GM23248 (cell line): ENCODE measurements at regions not wholly inside any gene's neighbourhood (a gene's known extent, or its start where the extent isn't known, plus 50 kb on each side); places are given as distances from the start of the nearest gene placed in this dataset.

Experiments used
- DNase-seq: peaks from one replicate; pipeline ENCODE4 v3.0.0-alpha.2; 2015
- H2AFZ ChIP-seq: fragments of 200-600 bp; sonication (generic); 2 replicates; pipeline ENCODE4 v1.6.1; 2016; ENCODE audit warnings: antibody characterized with exemption
- H3F3A ChIP-seq: fragments of 200-600 bp; sonication (generic); 2 replicates; pipeline ENCODE4 v1.6.1; 2016; ENCODE audit warnings: mild to moderate bottlenecking, antibody characterized with exemption, mixed run types; ENCODE audit not compliant: insufficient read depth
- H3K27ac ChIP-seq: fragments of 200-600 bp; sonication (generic); 2 replicates; pipeline ENCODE4 v1.5.1; 2016; ENCODE audit warnings: mild to moderate bottlenecking
- H3K27me3 ChIP-seq: fragments of 200-600 bp; sonication (generic); replicated peaks from 2 replicates; pipeline ENCODE4 v1.6.1; 2016; ENCODE audit warnings: mild to moderate bottlenecking; ENCODE audit not compliant: insufficient read depth
- H3K36me3 ChIP-seq: fragments of 200-600 bp; sonication (generic); 2 replicates; pipeline ENCODE4 v1.6.1; 2016; ENCODE audit warnings: low read depth, mild to moderate bottlenecking
- H3K4me1 ChIP-seq: fragments of 200-600 bp; sonication (generic); 2 replicates; pipeline ENCODE4 v1.6.1; 2016; ENCODE audit warnings: mild to moderate bottlenecking; ENCODE audit not compliant: insufficient read depth
- H3K4me2 ChIP-seq: fragments of 200-600 bp; sonication (generic); one replicate; pipeline ENCODE4 v1.6.1; 2016; ENCODE audit warnings: mild to moderate bottlenecking; ENCODE audit not compliant: unreplicated experiment
- H3K4me3 ChIP-seq: fragments of 200-600 bp; sonication (generic); 2 replicates; pipeline ENCODE4 v1.5.1; 2016; ENCODE audit warnings: mild to moderate bottlenecking
- H3K79me2 ChIP-seq: fragments of 200-600 bp; sonication (generic); 2 replicates; pipeline ENCODE4 v1.6.1; 2016; ENCODE audit warnings: mild to moderate bottlenecking; ENCODE audit not compliant: insufficient read depth
- H3K9ac ChIP-seq: fragments of 200-600 bp; sonication (generic); 2 replicates; pipeline ENCODE4 v1.6.1; 2016; ENCODE audit warnings: mild to moderate bottlenecking
- H3K9me2 ChIP-seq: fragments of 200-600 bp; sonication (generic); 2 replicates; pipeline ENCODE4 v1.6.1; 2016; ENCODE audit warnings: mixed run types, mild to moderate bottlenecking, moderate library complexity; ENCODE audit not compliant: insufficient read depth
- H3K9me3 ChIP-seq: fragments of 200-600 bp; sonication (generic); one replicate; pipeline ENCODE4 v1.6.1; 2017; ENCODE audit warnings: low read depth
- H4K20me1 ChIP-seq: fragments of 200-600 bp; sonication (generic); 2 replicates; pipeline ENCODE4 v1.6.0; 2016; ENCODE audit not compliant: insufficient read depth
- EZH2 ChIP-seq: fragments of 200-600 bp; sonication (generic); IDR thresholded peaks from 2 replicates; pipeline ENCODE4 v1.6.1; 2018; ENCODE audit warnings: antibody characterized with exemption, mild to moderate bottlenecking; ENCODE audit not compliant: insufficient read depth, poor library complexity, severe bottlenecking
- EZH2phosphoT487 ChIP-seq: fragments of 200-600 bp; sonication (generic); IDR thresholded peaks from 2 replicates; pipeline ENCODE4 v1.6.1; 2018; ENCODE audit warnings: antibody characterized with exemption, moderate library complexity, mild to moderate bottlenecking, low read depth; ENCODE audit not compliant: insufficient read depth
- WGBS, 2 experiments: methylation state at CpG; one replicate each; pipeline ENCODE4 v1.1.6; 2015 to 2017; ENCODE audit warnings: low lambda C conversion rate in 2 of 2, low coverage in 1 of 2; ENCODE audit errors: missing lambda C conversion rate in 2 of 2; 5-methylcytosine and 5-hydroxymethylcytosine counted together
- in situ Hi-C: fragments of 300-500 bp; cut with MboI; formaldehyde crosslinking; loops from 2 replicates; pipeline ENCODE4 v1.15.0; 2020

DNA sequence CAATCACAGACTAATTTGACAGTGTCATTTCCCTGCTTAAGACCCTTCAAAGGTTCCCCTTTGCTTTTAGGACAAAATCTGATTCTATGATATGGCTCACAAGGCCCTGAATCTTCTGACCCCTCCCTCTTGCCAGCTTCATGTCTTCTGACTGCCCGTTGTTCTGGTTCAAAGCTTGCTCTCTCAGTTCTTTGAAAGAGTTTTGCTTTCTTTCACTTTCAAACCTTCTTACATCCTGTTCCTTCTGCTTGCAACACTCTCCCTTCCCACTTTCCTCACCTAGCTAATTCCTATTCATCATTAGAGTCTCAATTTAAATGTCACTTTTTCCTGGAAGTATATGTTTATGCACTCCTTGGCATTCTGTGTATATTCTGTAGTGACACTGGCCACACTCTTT, 299.2 kb downstream of the IDS start:
- Histone ChIP-seq H3K36me3 (no peaks in the 10 kb centered on the region), H3K9me3 (no peaks in the 10 kb centered on the region), H3K4me3 (no peak overlapping the region), H3K27ac (no peak overlapping the region), H4K20me1 (no peaks in the 10 kb centered on the region), H3K4me2 (no peak overlapping the region), H3K9ac (no peak overlapping the region), H3K4me1 (no peaks in the 10 kb centered on the region), H3K9me2 (no peaks in the 10 kb centered on the region), H3K79me2 (no peaks in the 10 kb centered on the region), H3F3A (no peaks in the 10 kb centered on the region), H2AFZ (no peak overlapping the region), H3K27me3 (no peaks in the 10 kb centered on the region)
- in situ Hi-C loops, result no loop called here
- no peak for DNase-seq
- TF ChIP-seq EZH2 (no peak), EZH2phosphoT487 (no peak)
- WGBS, 2 experiments, result 0 to 20% methylated on average over 1 of the region's 1 CpG

DNA sequence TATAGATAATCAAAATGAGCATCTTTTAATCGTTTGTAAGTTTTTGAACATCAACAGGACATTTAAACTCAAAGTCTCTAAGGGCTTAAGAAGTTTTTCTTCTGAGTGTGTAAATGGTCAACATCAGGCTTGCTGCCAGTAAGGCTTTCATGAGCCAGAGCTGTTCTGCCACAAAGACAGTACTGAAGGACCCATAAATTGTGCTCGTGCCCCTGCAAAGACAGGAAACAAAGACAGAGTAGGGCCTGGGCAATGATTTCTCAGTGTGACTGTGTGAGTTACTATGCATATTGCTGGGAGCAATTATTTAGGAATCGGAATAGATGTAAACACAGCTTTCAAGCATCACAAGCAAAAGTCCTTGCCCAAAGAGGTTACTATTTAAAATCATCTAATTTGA, 300.0 kb downstream of the IDS start:
- no peaks in the 10 kb centered on the region for H3K9me3 ChIP-seq
- no peak overlapping the region for H3K4me3 ChIP-seq
- in situ Hi-C loops, result no loop called here
- no peaks in the 10 kb centered on the region for H3K9me2 ChIP-seq
- no peaks in the 10 kb centered on the region for H3K36me3 ChIP-seq
- TF ChIP-seq EZH2 (no peak), EZH2phosphoT487 (no peak)
- no peaks in the 10 kb centered on the region for H3F3A ChIP-seq
- no peak for DNase-seq
- no peaks in the 10 kb centered on the region for H3K79me2 ChIP-seq
- H3K4me2 ChIP-seq, result no peak overlapping the region
- no peaks in the 10 kb centered on the region for H3K27me3 ChIP-seq
- no peak overlapping the region for H3K9ac ChIP-seq
- H2AFZ ChIP-seq, result no peak overlapping the region
- 18 to 20% methylated on average over 3 of the region's 3 CpGs for WGBS, 2 experiments
- no peaks in the 10 kb centered on the region for H3K4me1 ChIP-seq
- H3K27ac ChIP-seq, result no peak overlapping the region
- H4K20me1 ChIP-seq, result no peaks in the 10 kb centered on the region

DNA sequence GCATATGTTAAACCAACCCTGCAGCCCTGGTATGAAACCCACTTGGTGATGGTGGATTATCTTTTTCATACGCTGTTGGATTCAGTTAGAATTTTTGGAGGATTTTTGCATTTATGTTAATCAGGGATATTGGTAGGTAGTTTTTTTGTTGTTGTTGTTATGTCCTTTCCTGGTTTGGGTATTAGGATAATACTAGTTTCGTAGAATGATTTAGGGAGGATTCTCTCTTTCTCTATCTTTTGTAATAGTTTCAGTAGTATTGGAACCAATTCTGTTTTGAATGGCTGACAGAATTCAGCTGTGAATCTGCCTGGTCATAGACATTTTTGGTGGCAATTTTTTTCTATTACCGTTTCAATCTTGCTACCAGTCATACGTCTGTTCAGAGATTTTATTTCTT, 305.4 kb downstream of the IDS start:
- no peaks in the 10 kb centered on the region for H3K9me3 ChIP-seq
- no peaks in the 10 kb centered on the region for H3K27me3 ChIP-seq
- TF ChIP-seq EZH2phosphoT487 (no peak), EZH2 (no peak)
- H3K4me2 ChIP-seq, result no peak overlapping the region
- H3K27ac ChIP-seq, result no peak overlapping the region
- DNase-seq, result no peak
- H2AFZ ChIP-seq, result no peak overlapping the region
- no peaks in the 10 kb centered on the region for H3F3A ChIP-seq
- no peak overlapping the region for H3K4me3 ChIP-seq
- WGBS, 2 experiments, result 43 to 61% methylated on average over 4 of the region's 4 CpGs
- in situ Hi-C loops, result no loop called here
- no peaks in the 10 kb centered on the region for H3K36me3 ChIP-seq
- H3K9me2 ChIP-seq, result no peaks in the 10 kb centered on the region
- no peaks in the 10 kb centered on the region for H3K4me1 ChIP-seq
- no peak overlapping the region for H3K9ac ChIP-seq
- no peaks in the 10 kb centered on the region for H3K79me2 ChIP-seq
- no peaks in the 10 kb centered on the region for H4K20me1 ChIP-seq

DNA sequence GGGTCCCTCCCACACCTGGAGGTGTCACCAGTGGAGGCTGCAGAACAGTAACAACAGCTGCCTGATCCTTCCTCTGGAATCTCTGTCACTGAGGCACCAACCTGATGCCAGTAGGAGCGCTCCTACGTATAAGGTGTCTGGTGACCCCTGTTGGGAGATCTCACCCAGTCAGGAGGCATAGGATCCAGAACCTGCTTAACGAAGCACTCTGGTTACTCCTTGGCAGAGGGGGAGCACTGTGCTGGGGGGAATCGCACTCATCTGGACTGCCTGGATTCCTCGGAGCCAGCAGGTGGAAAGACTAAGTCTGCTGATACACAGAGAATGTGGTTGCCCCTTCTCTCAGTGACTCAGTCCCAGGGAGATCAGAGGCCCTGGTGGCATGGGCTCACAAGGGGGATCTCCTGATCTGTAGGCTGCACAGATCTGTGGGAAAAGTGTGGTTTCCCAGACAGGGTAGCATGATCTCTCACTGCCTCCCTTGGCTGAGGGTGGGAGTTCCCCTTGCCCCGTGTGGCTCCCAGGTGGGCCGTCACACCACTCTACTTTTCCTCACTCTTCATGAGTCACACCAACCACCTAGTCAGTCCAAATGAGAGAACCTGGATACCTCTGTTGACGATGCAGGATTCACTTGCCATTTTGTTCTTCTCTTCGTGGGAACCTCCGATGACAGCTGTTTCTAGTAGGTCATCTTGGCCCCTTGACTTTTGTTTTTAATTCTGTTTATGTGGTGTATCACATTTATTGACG, 305.9 kb downstream of the IDS start:
- WGBS, 2 experiments, result 33 to 42% methylated on average over 8 to 11 of the region's 11 CpGs
- H2AFZ ChIP-seq, result no peak overlapping the region
- in situ Hi-C loops, result no loop called here
- no peaks in the 10 kb centered on the region for H3F3A ChIP-seq
- H3K27me3 ChIP-seq, result no peaks in the 10 kb centered on the region
- H3K4me2 ChIP-seq, result no peak overlapping the region
- H3K9me2 ChIP-seq, result no peaks in the 10 kb centered on the region
- TF ChIP-seq EZH2 (no peak), EZH2phosphoT487 (no peak)
- H4K20me1 ChIP-seq, result no peaks in the 10 kb centered on the region
- no peaks in the 10 kb centered on the region for H3K4me1 ChIP-seq
- no peak for DNase-seq
- no peaks in the 10 kb centered on the region for H3K79me2 ChIP-seq
- no peak overlapping the region for H3K9ac ChIP-seq
- H3K27ac ChIP-seq, result no peak overlapping the region
- no peaks in the 10 kb centered on the region for H3K9me3 ChIP-seq
- no peaks in the 10 kb centered on the region for H3K36me3 ChIP-seq
- no peak overlapping the region for H3K4me3 ChIP-seq

DNA sequence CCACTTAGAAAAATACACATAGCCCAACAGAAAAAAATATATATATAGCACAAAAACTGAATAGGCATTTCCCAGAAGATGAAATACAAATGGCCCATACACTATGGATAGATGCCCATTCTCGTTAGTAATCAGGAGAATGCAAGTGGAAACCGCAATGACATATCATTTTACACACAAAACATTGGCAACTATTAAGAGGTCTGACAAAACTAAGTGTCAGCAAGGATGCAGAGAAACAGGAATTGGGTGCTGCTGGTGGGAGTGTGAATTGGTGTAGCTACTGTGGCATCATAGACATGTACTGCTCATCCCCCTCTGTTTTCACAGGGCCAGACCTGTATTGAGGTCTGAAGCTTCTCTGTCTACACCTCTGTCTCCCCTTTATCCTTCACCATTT, 320.0 kb downstream of the IDS start:
- H3K27ac ChIP-seq, result no peak overlapping the region
- no peaks in the 10 kb centered on the region for H3K27me3 ChIP-seq
- peak; percentile 35 for DNase-seq
- H3K36me3 ChIP-seq, result no peaks in the 10 kb centered on the region
- H3K9me3 ChIP-seq, result no peaks in the 10 kb centered on the region
- no peak for TF ChIP-seq EZH2phosphoT487
- TF ChIP-seq EZH2, result no peak
- no peak overlapping the region for H3K4me2 ChIP-seq
- 6 to 18% methylated on average over 2 of the region's 2 CpGs for WGBS, 2 experiments
- no peaks in the 10 kb centered on the region for H4K20me1 ChIP-seq
- in situ Hi-C loops, result no loop called here
- no peaks in the 10 kb centered on the region for H3K79me2 ChIP-seq
- H3F3A ChIP-seq, result no peaks in the 10 kb centered on the region
- no peak overlapping the region for H3K4me3 ChIP-seq
- H2AFZ ChIP-seq, result no peak overlapping the region
- no peaks in the 10 kb centered on the region for H3K9me2 ChIP-seq
- H3K4me1 ChIP-seq, result no peaks in the 10 kb centered on the region
- H3K9ac ChIP-seq, result no peak overlapping the region
